Urothelium cell line (cell line): ENCODE measurements at regions not wholly inside any gene's neighbourhood (a gene's known extent, or its start where the extent isn't known, plus 50 kb on each side); places are given as distances from the start of the nearest gene placed in this dataset.

Experiments
- DNase-seq: peaks from one replicate; pipeline ENCODE4 v3.0.0; 2011; ENCODE audit warnings: low spot score, mixed read lengths
- FAIRE-seq: peaks from 2 replicates; lab custom pipeline; 2011; peaks lifted over from hg19 to GRCh38; lab: Jason Lieb, UNC

DNA sequence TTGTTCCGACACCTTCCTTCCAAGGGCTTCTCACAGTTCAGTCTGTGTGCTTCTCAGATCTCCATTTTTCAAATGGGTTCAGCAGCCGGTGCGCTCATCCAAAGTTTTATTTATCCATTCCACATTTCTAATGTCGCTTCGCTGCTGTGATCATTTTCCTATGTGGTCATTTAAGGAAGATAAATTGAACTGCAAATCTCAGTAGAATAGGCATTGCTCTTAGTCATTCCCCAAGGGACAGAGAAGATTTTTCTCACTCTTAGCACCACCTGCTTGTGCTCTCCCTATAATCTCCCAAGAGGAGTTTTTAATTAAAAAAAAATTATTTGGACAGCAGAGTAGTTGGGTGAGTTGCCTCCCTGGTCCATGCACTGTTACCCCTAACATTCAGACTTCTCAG, 278.9 kb upstream of the GATB start:
- no peak for FAIRE-seq
- no peak for DNase-seq

DNA sequence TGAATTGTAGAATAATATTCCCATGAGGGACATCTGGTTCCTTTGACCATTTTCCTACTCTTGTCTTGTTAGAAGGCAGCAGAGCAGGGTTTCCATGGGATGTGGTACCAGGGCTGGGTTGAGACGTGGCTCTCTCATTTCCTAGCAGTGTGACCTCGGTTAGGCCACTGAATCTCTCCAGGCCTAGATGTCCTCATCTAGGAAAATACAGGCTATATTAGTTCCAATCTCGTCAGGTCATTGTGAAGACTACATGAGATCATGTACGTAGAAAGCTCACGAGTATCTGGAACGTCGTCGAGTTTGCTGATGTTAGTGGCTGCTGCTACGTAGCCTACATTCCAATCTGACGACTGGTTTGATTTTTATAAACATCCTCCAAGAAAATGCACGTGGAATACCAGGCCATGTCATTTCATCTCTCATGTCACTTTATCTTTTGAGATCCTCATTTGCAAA, 278.2 kb upstream of the GATB start:
- DNase-seq (no peak), FAIRE-seq (no peak)

DNA sequence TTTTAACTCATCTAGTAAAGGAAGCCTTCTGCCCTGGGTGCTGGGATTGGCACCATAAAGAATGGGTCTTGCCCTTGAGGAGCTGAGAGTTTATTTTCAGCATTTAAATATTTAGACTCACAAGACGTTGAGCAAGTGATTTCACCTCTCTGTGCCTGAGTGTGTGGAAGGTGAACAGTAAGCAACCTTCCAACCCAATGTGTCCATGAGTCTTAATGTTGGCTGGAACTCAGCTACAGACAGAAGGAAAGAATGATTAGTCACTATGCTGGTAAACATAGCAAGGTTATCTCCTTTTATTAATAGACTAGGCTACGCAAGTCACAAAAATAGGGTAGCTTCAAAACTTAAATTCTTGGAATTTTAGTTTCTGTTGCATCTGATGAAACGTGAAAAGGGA, 277.4 kb upstream of the GATB start:
- DNase-seq (no peak), FAIRE-seq (no peak)

DNA sequence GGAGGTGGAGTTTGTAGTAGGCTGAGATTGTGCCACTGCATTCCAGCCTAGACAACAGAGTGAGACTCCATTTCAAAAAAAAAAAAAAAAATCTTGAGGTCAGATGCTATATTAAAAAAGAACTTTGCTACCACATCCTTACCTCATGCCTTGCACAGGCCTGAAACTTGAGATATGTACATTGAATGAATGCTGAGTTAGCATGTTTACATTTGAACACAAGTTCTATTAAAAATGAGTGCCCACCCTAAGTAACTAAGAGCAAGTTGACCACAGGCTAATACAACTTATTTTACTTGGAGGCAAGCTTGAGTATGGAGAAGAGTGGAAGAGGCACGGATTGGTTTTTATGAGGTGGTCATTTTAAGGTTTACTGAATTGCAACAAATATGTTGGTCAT, 276.6 kb upstream of the GATB start:
- DNase-seq (no peak), FAIRE-seq (no peak)

DNA sequence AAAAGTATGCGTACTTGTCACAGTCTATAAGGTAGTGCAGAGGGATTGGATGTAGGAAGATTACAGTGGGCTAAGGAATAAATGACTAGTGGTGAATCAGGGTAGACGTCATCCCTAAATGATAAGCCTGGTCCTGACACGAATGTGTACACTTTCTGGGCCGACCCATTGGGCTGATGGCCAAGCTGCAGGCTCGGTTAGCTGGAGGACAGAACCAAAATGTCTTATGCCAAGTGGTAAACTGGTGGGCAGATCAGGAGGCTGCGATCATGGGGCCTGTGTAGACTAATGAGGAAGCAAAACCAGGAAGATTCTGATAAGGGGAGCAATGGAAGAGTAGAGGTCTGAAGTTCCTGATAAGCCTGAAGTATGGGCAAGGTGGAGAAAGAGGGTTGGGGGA, 272.8 kb upstream of the GATB start:
- FAIRE-seq (no peak), DNase-seq (no peak)

DNA sequence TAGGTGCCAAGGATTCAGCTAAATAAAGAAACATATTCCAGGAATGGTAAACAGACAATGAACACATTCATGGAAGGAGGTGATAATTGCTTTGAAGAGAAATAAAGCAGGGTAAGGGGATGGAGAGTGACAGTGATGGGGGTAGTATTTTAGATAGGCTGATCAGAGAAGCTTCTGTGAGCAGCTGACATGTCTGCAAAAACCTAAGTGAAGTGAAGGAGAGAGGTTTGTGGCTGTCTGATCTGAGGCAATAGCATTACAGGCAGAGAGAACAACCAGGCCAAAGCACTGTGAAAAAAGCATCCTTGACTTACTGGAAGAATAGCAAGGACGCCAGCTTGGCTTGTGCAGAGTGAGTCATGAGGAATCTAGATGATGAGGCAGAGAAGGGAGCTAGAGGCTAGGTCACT, 271.9 kb upstream of the GATB start:
- FAIRE-seq (no peak), DNase-seq (no peak)

DNA sequence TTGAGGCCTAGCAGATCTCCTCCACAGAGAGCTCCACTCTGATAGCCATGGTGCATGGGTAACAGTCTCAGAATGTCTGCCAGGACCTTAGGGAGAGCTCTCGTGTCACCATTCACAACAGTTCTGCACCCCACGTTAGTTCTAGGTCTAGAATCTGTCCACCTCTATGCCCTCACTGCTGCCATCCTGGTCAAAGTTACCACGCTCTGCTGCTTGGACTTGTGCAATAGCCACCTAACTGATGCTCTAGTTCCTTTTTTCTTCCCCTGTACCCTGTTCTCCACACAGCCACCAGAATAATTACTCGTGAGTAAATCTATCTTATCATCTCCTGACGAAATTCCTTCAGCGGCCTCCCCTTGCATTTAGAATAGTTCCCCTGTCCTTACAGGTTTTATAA, 268.8 kb upstream of the GATB start:
- DNase-seq (no peak), FAIRE-seq (no peak)

DNA sequence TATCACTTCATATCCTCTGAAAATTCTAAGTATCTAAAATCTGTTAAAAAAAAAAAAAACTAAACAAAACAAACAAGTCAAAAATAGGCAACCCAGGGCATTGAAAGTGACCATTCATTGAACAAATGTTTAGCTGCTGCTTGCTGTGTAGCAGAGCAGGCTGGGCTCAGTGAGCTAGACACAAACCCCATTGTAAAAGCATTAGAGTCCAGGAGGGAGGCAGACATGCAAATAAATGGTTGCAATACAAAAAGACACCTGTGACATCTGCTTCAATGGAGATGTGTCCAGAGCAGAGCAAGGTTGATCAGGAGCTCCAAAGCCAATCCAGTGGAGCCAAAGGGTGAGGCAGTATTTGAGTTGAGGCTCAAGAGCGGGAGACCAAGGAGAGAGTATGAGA, 267.3 kb upstream of the GATB start:
- FAIRE-seq (no peak), DNase-seq (no peak)

DNA sequence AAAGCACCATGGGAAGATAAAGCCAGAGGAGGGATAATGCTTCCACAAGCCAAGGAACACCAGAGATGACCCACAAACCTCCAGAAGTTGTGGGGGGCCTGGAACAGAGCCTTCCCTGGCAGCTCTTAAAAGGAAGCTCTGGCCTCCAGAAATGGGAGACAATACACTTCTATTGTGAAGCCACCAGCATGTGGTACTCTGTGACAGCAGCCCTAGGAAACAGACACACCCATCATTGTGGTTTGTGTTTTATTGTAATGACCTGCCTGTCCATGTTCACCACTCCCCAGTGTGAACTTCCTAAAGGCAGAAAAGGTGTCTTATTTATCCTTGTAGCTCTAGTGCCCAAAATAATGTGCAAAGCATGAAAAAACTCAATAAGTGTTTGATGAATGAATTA, 264.1 kb upstream of the GATB start:
- DNase-seq (no peak), FAIRE-seq (no peak)

DNA sequence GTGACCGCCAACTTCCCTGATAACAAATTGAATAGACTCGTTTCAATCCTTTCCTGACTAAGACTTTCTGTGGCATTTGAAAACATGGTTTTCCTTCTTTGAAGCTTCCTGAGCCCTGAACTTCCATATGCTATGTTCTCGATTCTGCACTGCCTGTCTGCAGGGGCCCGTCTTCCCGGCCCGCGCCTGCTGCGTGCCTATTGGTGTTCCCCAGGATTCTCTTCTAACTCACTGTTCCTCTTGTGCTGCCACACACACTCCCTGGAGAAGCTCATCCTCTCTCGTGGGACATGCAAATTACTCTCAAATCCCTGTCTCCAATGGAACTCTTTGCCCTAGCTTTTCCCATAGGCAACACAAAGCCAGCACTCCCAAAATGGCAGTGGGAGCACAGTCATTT, 262.9 kb upstream of the GATB start:
- FAIRE-seq: no peak
- DNase-seq: no peak

DNA sequence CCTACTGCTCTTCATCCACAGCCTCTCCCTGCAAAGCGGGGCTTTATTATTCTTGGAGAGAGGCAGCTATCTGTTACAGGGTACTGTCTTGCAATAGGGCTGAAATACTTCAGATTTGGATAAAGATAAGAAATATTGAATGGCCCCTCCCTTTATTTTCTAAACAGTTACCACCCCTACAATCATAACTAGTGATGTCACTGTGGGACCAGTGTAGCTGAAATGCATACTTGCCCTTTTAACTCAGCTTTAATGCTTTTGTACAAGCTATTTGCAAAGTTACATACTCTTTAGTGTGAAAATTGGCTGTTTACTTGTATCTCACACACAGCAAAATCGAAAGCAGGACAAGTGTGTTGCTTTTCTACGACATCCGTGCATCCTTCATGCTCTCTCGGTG, 261.7 kb upstream of the GATB start:
- no peak for FAIRE-seq
- no peak for DNase-seq

DNA sequence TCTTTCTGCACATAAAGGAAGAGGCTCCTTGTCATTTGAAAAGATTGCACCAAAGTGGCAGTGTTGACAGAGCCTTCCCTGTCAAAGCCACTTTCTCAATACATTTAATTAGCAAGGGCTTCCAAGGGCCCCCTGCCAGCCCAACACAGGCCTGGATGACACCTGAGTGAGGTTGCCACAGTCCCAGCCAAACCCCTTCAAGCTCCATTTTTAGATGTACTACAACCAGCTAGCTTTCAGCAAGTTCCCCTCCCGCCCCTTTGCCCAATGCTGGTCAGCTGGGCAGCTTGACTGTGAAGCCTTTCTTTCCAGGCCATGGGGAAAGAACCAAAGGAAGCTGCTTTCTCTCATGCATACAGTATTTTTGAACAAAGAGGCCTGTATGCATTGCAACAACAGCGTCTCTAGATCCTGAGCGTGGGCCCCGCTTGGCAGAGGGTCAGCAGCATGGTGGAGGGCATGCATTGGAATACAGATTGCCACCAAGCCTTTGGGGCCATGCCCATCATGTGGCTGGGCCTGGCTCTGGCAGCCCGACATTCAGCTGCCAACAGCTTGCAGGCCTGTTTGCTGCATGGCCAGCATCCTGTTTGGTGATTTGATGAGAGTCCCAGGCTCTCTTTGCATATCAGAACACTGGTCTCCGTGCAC, 261.1 kb upstream of the GATB start:
- FAIRE-seq (no peak), DNase-seq (no peak)

DNA sequence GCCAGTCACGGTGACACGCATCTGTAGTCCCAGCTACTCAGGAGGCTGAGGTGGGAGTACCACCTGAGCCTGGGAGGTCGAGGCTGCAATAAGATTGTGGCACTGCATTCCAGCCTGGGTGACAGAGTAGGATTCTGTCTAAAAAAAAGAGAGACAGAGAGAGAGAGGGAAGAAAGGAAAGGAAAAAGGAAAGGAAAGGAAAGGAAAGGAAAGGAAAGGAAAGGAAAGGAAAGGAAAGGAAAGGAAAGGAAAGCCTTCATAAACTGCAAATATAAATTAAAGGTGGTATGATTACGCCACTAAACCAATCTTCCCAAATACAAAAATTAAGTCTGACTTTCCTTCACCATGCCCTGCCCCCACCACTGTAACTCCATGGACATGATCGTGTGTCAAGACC, 259.3 kb upstream of the GATB start:
- FAIRE-seq: no peak
- DNase-seq: no peak

DNA sequence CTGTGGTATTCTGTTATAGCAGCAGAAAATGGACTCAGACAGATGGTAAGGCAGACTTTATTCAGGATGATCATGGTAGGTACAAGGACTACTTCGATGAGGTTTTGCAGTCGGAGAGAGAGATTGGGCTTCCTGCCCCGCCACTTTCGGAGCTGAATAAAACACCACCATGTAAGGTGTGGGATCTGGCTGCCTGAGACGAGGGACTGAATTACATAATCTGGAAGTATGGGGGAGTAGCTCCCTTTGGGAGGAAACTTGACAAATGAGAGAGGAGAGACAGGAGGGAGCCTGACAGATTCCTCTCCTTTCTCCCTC, 255.5 kb upstream of the GATB start:
- FAIRE-seq (no peak), DNase-seq (no peak)

DNA sequence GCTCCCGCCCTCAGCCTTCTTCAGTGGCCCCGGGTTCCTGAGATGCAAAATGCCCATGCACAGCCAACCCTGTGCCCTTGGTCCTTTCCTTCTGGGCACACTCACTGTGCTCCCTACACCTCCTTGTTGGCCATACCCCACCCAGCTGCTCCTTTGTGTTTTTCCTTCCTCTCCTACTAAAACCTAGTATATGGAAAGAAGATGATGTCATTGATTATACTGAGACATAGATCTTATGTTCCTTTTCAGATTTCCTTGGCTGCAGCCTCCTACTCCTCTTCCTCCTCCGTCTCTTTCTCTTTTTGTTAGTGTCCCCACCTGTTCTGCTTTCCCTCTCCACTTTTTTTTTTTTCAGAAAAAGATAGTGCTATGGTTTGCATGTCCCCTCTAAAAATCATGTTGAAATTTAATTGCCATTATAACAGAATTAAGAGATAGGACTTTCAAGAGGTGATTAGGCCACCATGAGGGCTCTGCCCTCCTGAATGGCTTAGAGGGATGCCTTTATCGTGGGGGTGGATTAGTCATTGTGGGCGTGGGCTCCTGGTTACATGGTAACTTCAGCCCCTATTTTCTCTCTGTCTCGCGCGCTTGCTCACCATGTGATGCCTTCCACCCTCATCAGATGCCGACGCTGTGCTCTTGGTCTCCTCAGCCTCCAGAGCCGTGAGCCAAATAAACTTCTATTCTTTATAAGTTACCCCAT, 254.9 kb upstream of the GATB start:
- FAIRE-seq (no peak), DNase-seq (no peak)

DNA sequence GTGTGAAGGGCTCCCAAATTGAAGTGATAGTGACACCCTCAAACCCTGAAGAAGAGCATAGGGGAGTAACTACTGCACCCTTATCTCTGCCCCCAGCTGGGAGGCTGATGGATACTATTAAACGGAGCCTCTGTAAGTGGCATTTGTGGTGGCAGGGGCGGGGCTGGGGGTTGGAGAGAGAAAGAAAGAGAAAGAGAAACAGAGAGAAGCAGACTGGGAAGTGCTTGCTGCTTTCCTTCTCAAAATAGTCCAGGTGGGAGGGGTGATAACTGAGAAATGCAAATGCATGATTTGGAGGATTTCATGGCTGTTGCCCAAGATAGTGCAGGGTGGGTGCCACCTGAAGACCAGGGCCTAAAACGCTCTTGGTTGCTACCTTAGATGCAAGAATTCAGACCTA, 253.5 kb upstream of the GATB start:
- FAIRE-seq: no peak
- DNase-seq: no peak

DNA sequence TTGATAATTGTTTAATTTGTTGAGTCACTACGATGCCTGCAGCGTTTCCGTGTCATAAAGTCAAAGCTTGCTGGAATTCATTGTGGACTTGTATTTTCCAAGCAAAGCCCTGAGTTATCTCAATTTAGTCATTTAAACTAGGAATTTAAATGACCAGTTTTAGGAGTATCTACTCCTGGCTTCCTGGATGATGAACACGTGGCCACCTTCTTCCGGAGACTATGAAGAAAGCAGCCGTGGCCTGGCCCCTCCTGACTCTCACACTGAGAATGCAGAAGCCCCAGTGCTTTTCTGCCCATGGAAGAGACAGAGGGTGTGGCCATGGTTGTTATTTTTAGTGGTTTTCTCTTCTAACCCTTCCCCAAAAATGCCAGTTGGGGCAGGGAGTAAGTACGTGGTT, 250.7 kb upstream of the GATB start:
- FAIRE-seq (no peak), DNase-seq (no peak)

DNA sequence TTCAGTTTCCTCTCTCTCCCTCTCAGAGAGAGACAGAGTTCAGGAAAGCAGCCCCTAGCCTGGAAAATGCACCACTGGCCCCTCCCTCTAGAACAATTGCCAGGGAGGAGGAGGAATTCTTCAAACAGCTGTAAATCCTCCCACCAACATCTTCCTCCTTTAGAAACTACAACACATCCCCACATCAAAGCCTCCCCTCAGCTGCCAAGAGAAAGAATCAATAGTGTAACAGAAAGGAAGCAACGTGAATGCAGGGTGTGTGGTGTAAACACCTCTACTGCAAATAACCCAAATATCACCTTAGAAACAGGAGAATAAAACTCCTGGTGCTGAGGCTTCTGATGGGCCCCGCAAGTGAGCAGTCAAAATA, 249.9 kb upstream of the GATB start:
- no peak for DNase-seq
- FAIRE-seq: no peak

DNA sequence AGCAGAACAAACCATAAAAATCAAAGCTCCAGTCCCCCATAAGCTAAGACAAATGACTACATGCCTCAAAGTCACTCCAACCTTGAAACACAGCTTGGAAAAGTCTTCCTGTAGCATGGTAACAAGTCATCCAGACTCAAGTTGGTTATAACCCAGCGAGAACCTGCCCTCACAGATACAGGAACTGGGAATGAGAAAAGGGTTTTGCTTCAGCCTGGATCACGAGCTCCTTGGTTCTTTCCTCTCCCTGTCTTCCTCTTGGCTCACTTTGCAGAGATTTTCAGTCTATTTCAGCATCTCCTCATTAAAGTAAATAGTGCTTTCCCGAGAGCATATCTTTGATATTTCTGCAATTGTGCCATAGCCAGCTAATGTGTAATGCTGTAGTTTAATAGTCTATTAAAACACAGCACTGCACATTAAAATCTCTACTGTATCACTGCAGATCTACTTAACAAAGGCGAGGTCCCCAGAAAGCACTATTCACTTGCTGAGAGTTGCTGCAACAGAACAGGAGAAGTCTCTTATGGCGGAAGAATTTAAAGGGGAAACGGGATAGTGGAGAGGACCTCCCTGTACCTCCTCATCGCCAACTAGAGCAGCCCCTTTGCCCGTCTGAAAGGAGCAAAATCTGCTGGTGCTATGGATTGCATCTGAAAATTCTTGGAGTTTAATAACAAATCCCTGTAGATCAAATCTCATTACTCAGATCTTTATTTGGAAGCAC, 249.3 kb upstream of the GATB start:
- DNase-seq (no peak), FAIRE-seq (no peak)

DNA sequence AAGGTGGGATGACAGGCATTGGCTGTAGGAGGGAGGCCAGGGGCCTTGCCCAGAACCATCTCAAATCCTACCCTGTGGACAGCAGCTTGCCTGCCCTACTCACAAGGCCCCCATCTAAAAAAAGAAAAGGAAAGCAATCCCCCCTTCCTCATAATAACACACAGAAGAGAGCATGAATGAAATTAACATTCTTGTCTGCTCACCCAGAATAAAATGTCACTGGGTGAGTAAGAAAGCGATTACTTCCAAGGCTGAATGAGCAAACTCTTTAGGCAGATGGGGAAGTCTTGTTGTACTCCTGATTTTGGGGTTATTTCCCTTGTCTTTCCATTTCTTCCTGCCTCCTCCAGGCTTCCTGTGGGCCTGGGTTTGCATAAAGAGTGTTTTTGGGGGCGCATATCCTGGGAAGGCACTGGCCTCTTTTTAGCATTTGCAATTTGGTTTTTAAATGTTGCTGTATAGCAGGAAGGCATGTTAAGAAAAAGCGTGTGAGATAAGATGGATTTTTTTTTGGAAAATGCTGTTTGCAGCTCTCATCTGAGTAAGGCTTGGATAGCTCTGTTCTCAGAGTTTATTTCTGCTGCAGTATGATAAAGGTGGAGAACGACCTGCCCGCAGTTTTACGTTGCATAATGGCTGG, 248.3 kb upstream of the GATB start:
- no peak for DNase-seq
- FAIRE-seq: no peak

DNA sequence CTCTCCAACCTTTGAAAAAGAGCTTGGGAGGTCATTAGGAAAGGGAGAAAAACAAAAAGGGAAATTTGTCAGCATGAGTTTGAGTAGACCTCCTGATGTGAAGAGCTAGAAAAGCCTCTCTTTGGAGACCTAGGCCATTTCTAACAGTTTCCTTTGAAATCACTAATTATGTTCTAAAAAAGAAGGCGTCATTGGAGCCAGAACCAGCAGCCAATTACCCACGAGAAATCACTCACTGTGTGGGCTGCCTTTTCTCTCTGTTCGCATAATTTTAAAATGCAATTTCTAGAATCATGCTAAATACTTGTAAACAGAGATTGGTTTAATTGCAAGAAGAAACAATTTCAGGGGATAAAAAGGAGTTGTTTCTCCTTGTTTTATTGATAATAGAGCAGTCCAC, 246.3 kb upstream of the GATB start:
- FAIRE-seq: no peak
- DNase-seq: no peak

DNA sequence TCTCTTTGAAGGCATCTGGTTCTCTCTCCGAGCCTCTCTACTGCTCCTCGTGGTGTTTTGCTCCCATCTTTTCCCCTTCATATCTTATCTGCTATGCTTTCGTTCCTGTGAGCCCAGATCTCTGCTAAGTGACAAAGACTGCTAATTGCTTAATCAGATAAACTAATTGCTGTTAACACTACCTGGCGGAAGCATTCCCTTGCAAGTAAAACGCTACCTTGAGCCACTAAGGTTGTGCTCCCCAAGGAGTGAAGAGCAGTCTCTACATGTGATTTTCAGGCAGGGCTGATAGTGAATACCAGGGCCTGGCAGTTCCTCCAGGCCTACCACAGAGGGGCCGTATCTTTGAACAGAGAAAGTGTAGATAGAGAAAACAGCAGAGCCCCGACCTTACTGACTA, 244.0 kb upstream of the GATB start:
- no peak for FAIRE-seq

More for the DNA sequence above, 244.0 kb upstream of the GATB start:
- DNase-seq: no peak
